IMR-90 (cell line): ENCODE measurements at regions not wholly inside any gene's neighbourhood (a gene's known extent, or its start where the extent isn't known, plus 50 kb on each side); places are given as distances from the start of the nearest gene placed in this dataset.

Experiments used
- ATAC-seq: fragments of 200-7000 bp; cut with Tn5 transposase; 2 replicates; pipeline ENCODE4 v1.9.1; 2020; ENCODE audit warnings: low read depth, mild to moderate bottlenecking, moderate library complexity
- BruUV-seq: library from RNA; stranded (reverse); fragments of 400-500 nt; replicated peaks from 2 replicates; lab custom pipeline; 2021; lab: Mats Ljungman, UMichigan
- CTCF ChIA-PET: fragments of 300-600 bp; formaldehyde crosslinking; extraction: SDS; loops from one replicate; lab custom pipeline; 2021; ENCODE audit warnings: antibody characterized with exemption; lab: Yijun Ruan, JAX
- POLR2A ChIA-PET: fragments of 300-600 bp; sonication (Branson Sonifier 250); formaldehyde crosslinking; loops from one replicate; lab custom pipeline; 2022; ENCODE audit warnings: antibody characterized with exemption; ENCODE audit not compliant: unreplicated experiment; lab: Charles Lee
- DNase-seq: peaks from one replicate; pipeline ENCODE4 v3.0.0; 2013
- H2AFZ ChIP-seq: replicated peaks from 2 replicates; pipeline ENCODE3; 2013; ENCODE audit warnings: low read length, mild to moderate bottlenecking; ENCODE audit not compliant: poor library complexity
- H2AK5ac ChIP-seq: 2 replicates; pipeline ENCODE4 v1.6.1; 2013; ENCODE audit warnings: low read depth, low read length, inconsistent platforms
- H2AK9ac ChIP-seq: replicated peaks from 2 replicates; pipeline ENCODE3; 2013; ENCODE audit warnings: mild to moderate bottlenecking, low read depth, low read length, moderate library complexity; ENCODE audit not compliant: poor library complexity
- H2BK120ac ChIP-seq: 2 replicates; pipeline ENCODE4 v1.6.1; 2013; ENCODE audit warnings: low read depth, low read length, inconsistent platforms
- H2BK15ac ChIP-seq: 3 replicates; pipeline ENCODE4 v1.6.1; 2013; ENCODE audit warnings: low read depth, low read length, inconsistent platforms
- H2BK20ac ChIP-seq: 2 replicates; pipeline ENCODE4 v1.6.1; 2013; ENCODE audit warnings: low read depth, mild to moderate bottlenecking, inconsistent platforms, low read length, moderate library complexity
- H2BK5ac ChIP-seq: 2 replicates; pipeline ENCODE4 v1.6.1; 2013; ENCODE audit warnings: mild to moderate bottlenecking, low read depth, low read length, inconsistent platforms; ENCODE audit not compliant: poor library complexity, severe bottlenecking
- H3K14ac ChIP-seq: replicated peaks from 2 replicates; pipeline ENCODE4 v1.6.1; 2013; ENCODE audit warnings: low read depth, low read length, inconsistent platforms
- H3K18ac ChIP-seq: 2 replicates; pipeline ENCODE4 v1.6.1; 2013; ENCODE audit warnings: low read depth, low read length, control low read depth
- H3K23ac ChIP-seq: 2 replicates; pipeline ENCODE4 v1.6.1; 2013; ENCODE audit warnings: low read depth, low read length, inconsistent platforms
- H3K27ac ChIP-seq: 2 replicates; pipeline ENCODE4 v1.5.1; 2013; ENCODE audit warnings: mild to moderate bottlenecking, control low read depth, low read length; ENCODE audit not compliant: insufficient read depth
- H3K27me3 ChIP-seq: 2 replicates; pipeline ENCODE4 v1.6.1; 2013; ENCODE audit warnings: low read length; ENCODE audit not compliant: control insufficient read depth, insufficient read depth
- H3K36me3 ChIP-seq: 2 replicates; pipeline ENCODE4 v1.6.1; 2013; ENCODE audit warnings: low read length, mixed read lengths; ENCODE audit not compliant: control insufficient read depth, insufficient read depth
- H3K4ac ChIP-seq: 2 replicates; pipeline ENCODE4 v1.6.1; 2013; ENCODE audit warnings: low read depth, low read length, inconsistent platforms
- H3K4me1 ChIP-seq: 2 replicates; pipeline ENCODE4 v1.6.1; 2013; ENCODE audit warnings: low read length, mixed read lengths; ENCODE audit not compliant: control insufficient read depth, insufficient read depth
- H3K4me2 ChIP-seq: 2 replicates; pipeline ENCODE4 v1.6.1; 2013; ENCODE audit warnings: low read depth, mild to moderate bottlenecking, control low read depth, low read length, moderate library complexity
- H3K4me3 ChIP-seq: 2 replicates; pipeline ENCODE4 v1.5.1; 2013; ENCODE audit warnings: low read depth, mild to moderate bottlenecking, control low read depth, low read length, moderate library complexity; ENCODE audit not compliant: insufficient read depth
- H3K56ac ChIP-seq: 2 replicates; pipeline ENCODE4 v1.6.1; 2013; ENCODE audit warnings: low read length, inconsistent platforms; ENCODE audit not compliant: insufficient read depth; ENCODE audit errors: extremely low read depth
- H3K79me1 ChIP-seq, 2 experiments: 2 replicates each; pipeline ENCODE4 v1.6.1; 2013; ENCODE audit warnings: low read length in 2 of 2, inconsistent platforms in 1 of 2, low read depth in 1 of 2
- H3K9ac ChIP-seq: 2 replicates; pipeline ENCODE4 v1.6.1; 2013; ENCODE audit warnings: low read depth, low read length, control low read depth
- H3K9me1 ChIP-seq: 2 replicates; pipeline ENCODE4 v1.6.1; 2013; ENCODE audit warnings: low read length, inconsistent platforms; ENCODE audit not compliant: insufficient read depth
- H3K9me3 ChIP-seq: 2 replicates; pipeline ENCODE4 v1.6.1; 2013; ENCODE audit warnings: low read length; ENCODE audit not compliant: control insufficient read depth, insufficient read depth
- H4K20me1 ChIP-seq: 2 replicates; pipeline ENCODE4 v1.6.1; 2013; ENCODE audit warnings: low read length, inconsistent platforms; ENCODE audit not compliant: insufficient read depth
- H4K5ac ChIP-seq: 2 replicates; pipeline ENCODE4 v1.6.1; 2013; ENCODE audit warnings: mild to moderate bottlenecking, low read depth, low read length, control low read depth
- H4K8ac ChIP-seq, 2 experiments: 2 replicates each; pipeline ENCODE4 v1.6.1; 2013; ENCODE audit warnings: low read depth in 2 of 2, low read length in 2 of 2, control low read depth in 1 of 2, inconsistent platforms in 1 of 2
- H4K91ac ChIP-seq: 2 replicates; pipeline ENCODE4 v1.6.1; 2013; ENCODE audit warnings: low read depth, low read length, inconsistent platforms; ENCODE audit not compliant: insufficient read depth
- FOS ChIP-seq: fragments of 150-350 bp; IDR thresholded peaks from 2 replicates; pipeline ENCODE4 v1.6.1; 2016; ENCODE audit warnings: low read depth, low read length
- MXI1 ChIP-seq: IDR thresholded peaks from 2 replicates; pipeline ENCODE4 v1.6.1; 2012; ENCODE audit warnings: low read depth, mild to moderate bottlenecking, low read length, moderate library complexity, borderline replicate concordance
- NFE2L2 ChIP-seq: fragments of 150-350 bp; IDR thresholded peaks from 2 replicates; pipeline ENCODE4 v1.6.1; 2016; ENCODE audit warnings: low read depth, mild to moderate bottlenecking, low read length
- POLR2A ChIP-seq: IDR thresholded peaks from 2 replicates; pipeline ENCODE4 v1.6.1; 2012; ENCODE audit warnings: mild to moderate bottlenecking, low read depth, low read length
- RAD21 ChIP-seq: IDR thresholded peaks from 2 replicates; pipeline ENCODE4 v1.6.1; 2012; ENCODE audit warnings: low read length, improper control_type of control experiment
- RFX5 ChIP-seq: IDR thresholded peaks from 2 replicates; pipeline ENCODE4 v1.8.0; 2012; ENCODE audit warnings: low read depth, mild to moderate bottlenecking, low read length, moderate library complexity
- SMC3 ChIP-seq: fragments of 150-350 bp; IDR thresholded peaks from 2 replicates; pipeline ENCODE4 v1.6.1; 2016; ENCODE audit warnings: low read depth, mild to moderate bottlenecking, antibody characterized with exemption, low read length, moderate library complexity
- WGBS, 2 experiments: methylation state at CpG; one replicate each; pipeline versions ENCODE4 v1.1.5 to v1.1.7; 2013; ENCODE audit warnings: missing lambda C conversion rate in 2 of 2; ENCODE audit not compliant: insufficient read length in 1 of 2; ENCODE audit errors: extremely low coverage in 2 of 2; 5-methylcytosine and 5-hydroxymethylcytosine counted together
- dilution Hi-C: fragments of 300-500 bp; cut with HindIII; formaldehyde crosslinking; loops from one replicate; pipeline ENCODE4 v1.14.3; 2018; ENCODE audit warnings: low sequenced_read_pairs; ENCODE audit not compliant: unreplicated experiment
- in situ Hi-C: fragments of 300-500 bp; cut with MboI; formaldehyde crosslinking; loops from 3 replicates; pipeline ENCODE4 v1.14.3; 2019; ENCODE audit warnings: low sequenced_read_pairs, inconsistent platforms, mixed read lengths
- intact Hi-C: fragments of 100-400 bp; cut with micrococcal nuclease; formaldehyde crosslinking; loops from 2 replicates; pipeline ENCODE4 v1.10.0; 2022
- TF ChIP-seq, protein P1 (sequence below): fragments of 150-350 bp; IDR thresholded peaks from 2 replicates; pipeline ENCODE4 v1.6.1; 2017; ENCODE audit warnings: mild to moderate bottlenecking, antibody characterized with exemption, low read length, low read depth
- TF ChIP-seq, protein P2 (sequence below): conservative IDR thresholded peaks from 2 replicates; pipeline ENCODE4 v1.5.1; 2012; ENCODE audit warnings: mild to moderate bottlenecking, low read depth, low read length, improper control_type of control experiment
- TF ChIP-seq, protein P3 (sequence below): fragments of 150-350 bp; IDR thresholded peaks from 2 replicates; pipeline ENCODE4 v1.6.1; 2016; ENCODE audit warnings: low read depth, mild to moderate bottlenecking, low read length, moderate library complexity, borderline replicate concordance

DNA sequence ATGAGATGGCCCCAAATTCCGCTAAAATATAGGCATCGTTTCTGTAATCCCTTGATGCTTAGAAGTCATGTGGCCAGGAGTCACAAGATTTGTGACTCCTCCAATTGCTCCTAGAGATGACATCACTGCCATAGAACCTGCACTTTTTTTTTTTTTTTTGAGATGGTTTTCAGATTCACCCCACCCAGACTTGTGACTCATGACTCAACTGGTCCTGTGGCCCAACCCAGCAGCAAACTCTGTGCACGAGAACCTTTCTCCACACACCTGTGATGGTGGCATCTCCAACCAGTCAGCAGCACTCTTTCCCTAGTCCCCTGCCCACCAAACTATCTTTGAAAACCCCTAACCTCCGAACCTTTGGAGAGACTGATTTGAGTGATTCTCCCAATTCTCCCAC lies 414.0 kb downstream of the MED10 start:
- no TSS peak for BruUV-seq
- H2BK15ac ChIP-seq: no peak overlapping the region
- H2BK5ac ChIP-seq: no peak overlapping the region
- H2AK9ac ChIP-seq: no peak overlapping the region
- H3K9ac ChIP-seq: no peak overlapping the region
- no peak overlapping the region for H3K23ac ChIP-seq
- H4K5ac ChIP-seq: no peak overlapping the region
- no peak overlapping the region for H2BK20ac ChIP-seq
- TF ChIP-seq, protein P1, sequence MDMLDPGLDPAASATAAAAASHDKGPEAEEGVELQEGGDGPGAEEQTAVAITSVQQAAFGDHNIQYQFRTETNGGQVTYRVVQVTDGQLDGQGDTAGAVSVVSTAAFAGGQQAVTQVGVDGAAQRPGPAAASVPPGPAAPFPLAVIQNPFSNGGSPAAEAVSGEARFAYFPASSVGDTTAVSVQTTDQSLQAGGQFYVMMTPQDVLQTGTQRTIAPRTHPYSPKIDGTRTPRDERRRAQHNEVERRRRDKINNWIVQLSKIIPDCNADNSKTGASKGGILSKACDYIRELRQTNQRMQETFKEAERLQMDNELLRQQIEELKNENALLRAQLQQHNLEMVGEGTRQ: no peak
- no peak for TF ChIP-seq NFE2L2
- TF ChIP-seq RFX5: no peak
- TF ChIP-seq RAD21: no peak
- TF ChIP-seq SMC3: no peak
- no peak for TF ChIP-seq POLR2A
- TF ChIP-seq FOS: no peak
- TF ChIP-seq, protein P2, sequence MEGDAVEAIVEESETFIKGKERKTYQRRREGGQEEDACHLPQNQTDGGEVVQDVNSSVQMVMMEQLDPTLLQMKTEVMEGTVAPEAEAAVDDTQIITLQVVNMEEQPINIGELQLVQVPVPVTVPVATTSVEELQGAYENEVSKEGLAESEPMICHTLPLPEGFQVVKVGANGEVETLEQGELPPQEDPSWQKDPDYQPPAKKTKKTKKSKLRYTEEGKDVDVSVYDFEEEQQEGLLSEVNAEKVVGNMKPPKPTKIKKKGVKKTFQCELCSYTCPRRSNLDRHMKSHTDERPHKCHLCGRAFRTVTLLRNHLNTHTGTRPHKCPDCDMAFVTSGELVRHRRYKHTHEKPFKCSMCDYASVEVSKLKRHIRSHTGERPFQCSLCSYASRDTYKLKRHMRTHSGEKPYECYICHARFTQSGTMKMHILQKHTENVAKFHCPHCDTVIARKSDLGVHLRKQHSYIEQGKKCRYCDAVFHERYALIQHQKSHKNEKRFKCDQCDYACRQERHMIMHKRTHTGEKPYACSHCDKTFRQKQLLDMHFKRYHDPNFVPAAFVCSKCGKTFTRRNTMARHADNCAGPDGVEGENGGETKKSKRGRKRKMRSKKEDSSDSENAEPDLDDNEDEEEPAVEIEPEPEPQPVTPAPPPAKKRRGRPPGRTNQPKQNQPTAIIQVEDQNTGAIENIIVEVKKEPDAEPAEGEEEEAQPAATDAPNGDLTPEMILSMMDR: no peak
- TF ChIP-seq MXI1: no peak
- TF ChIP-seq, protein P3, sequence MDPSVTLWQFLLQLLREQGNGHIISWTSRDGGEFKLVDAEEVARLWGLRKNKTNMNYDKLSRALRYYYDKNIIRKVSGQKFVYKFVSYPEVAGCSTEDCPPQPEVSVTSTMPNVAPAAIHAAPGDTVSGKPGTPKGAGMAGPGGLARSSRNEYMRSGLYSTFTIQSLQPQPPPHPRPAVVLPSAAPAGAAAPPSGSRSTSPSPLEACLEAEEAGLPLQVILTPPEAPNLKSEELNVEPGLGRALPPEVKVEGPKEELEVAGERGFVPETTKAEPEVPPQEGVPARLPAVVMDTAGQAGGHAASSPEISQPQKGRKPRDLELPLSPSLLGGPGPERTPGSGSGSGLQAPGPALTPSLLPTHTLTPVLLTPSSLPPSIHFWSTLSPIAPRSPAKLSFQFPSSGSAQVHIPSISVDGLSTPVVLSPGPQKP: no peak
- no peak overlapping the region for H3K14ac ChIP-seq
- H4K91ac ChIP-seq: no peak overlapping the region
- DNase-seq (no peak), ATAC-seq (no peak)
- H3K79me1 ChIP-seq: no peaks in the 10 kb centered on the region
- H2AK5ac ChIP-seq: no peak overlapping the region
- no peaks in the 10 kb centered on the region for H3K27me3 ChIP-seq
- intact Hi-C loops: no loop called here
- no peak overlapping the region for H3K18ac ChIP-seq
- 33% methylated on average over 1 of the region's 4 CpGs; no CpG with 5 or more reads in 1 of the 2 experiments for WGBS, 2 experiments
- no peak overlapping the region for H3K56ac ChIP-seq
- H3K36me3 ChIP-seq: no peaks in the 10 kb centered on the region
- dilution Hi-C loops: no loop called here
- H3K4me3 ChIP-seq: no peak overlapping the region
- no peak overlapping the region for H3K27ac ChIP-seq
- H2AFZ ChIP-seq: no peak overlapping the region
- ChIA-PET POLR2A (no interaction called here), CTCF (no interaction called here)
- peaks cover 30% of the 10 kb centered on the region for H3K9me3 ChIP-seq
- H3K4ac ChIP-seq: no peak overlapping the region
- in situ Hi-C loops: no loop called here
- no peaks in the 10 kb centered on the region for H4K20me1 ChIP-seq
- no peaks in the 10 kb centered on the region for H3K9me1 ChIP-seq
- no peak overlapping the region for H4K8ac ChIP-seq
- H3K4me2 ChIP-seq: no peak overlapping the region
- no peaks in the 10 kb centered on the region for H3K4me1 ChIP-seq
- H2BK120ac ChIP-seq: no peak overlapping the region
